GM18502 (cell line): ENCODE measurements at regions not wholly inside any gene's neighbourhood (a gene's known extent, or its start where the extent isn't known, plus 50 kb on each side); places are given as distances from the start of the nearest gene placed in this dataset.

Source experiments
- ATAC-seq: cut with Tn5 transposase; IDR thresholded peaks from one replicate; pipeline ENCODE4 v1.9.1; 2021; ENCODE audit warnings: mild to moderate bottlenecking; ENCODE audit not compliant: unreplicated experiment, poor library complexity

GRCh38 chr4:108375434-108375833 lies 206.7 kb upstream of the LEF1 start:
- no peak for ATAC-seq

GRCh38 chr4:108372681-108373080 lies 203.9 kb upstream of the LEF1 start:
- no peak for ATAC-seq

- no peak for ATAC-seq
Measured at GRCh38 chr4:108371282-108371681, 202.6 kb upstream of the LEF1 start.

GRCh38 chr4:108370291-108371141 lies 201.8 kb upstream of the LEF1 start:
- ATAC-seq = no peak

GRCh38 chr4:108369035-108369655 lies 200.4 kb upstream of the LEF1 start:
- ATAC-seq = no peak

- no peak for ATAC-seq
Measured at GRCh38 chr4:108367751-108368150, 199.0 kb upstream of the LEF1 start.

- ATAC-seq = no peak
Measured at GRCh38 chr4:108366716-108367115, 198.0 kb upstream of the LEF1 start.

- no peak for ATAC-seq
Measured at GRCh38 chr4:108365551-108365950, 196.8 kb upstream of the LEF1 start.

- no peak for ATAC-seq
Measured at GRCh38 chr4:108361886-108362285, 193.2 kb upstream of the LEF1 start.

- ATAC-seq = no peak
Measured at GRCh38 chr4:108361446-108361820, 192.7 kb upstream of the LEF1 start.

GRCh38 chr4:108360754-108361445 lies 192.2 kb upstream of the LEF1 start:
- no peak for ATAC-seq

- ATAC-seq = no peak
Measured at GRCh38 chr4:108359986-108360681, 191.4 kb upstream of the LEF1 start.

- ATAC-seq = no peak
Measured at GRCh38 chr4:108359130-108359985, 190.6 kb upstream of the LEF1 start.

GRCh38 chr4:108355902-108356535 lies 187.3 kb upstream of the LEF1 start:
- no peak for ATAC-seq

GRCh38 chr4:108355186-108355901 lies 186.6 kb upstream of the LEF1 start:
- ATAC-seq = no peak

- ATAC-seq = no peak
Measured at GRCh38 chr4:108352664-108353308, 184.1 kb upstream of the LEF1 start.

- no peak for ATAC-seq
Measured at GRCh38 chr4:108351791-108352190, 183.1 kb upstream of the LEF1 start.

- ATAC-seq = no peak
Measured at GRCh38 chr4:108350332-108350731, 181.6 kb upstream of the LEF1 start.
